Smooth muscle cell (in vitro differentiated cells): ENCODE measurements at regions not wholly inside any gene's neighbourhood (a gene's known extent, or its start where the extent isn't known, plus 50 kb on each side); places are given as distances from the start of the nearest gene placed in this dataset.

Experiments
- DNase-seq: peaks from one replicate; lab custom pipeline; 2025; ENCODE audit not compliant: unreplicated experiment; lab: John Stamatoyannopoulos, UW
- H2AFZ ChIP-seq: fragments of 200-600 bp; sonication (generic); 2 replicates; pipeline ENCODE4 v1.6.0; 2016; ENCODE audit warnings: antibody characterized with exemption, low read depth, mild to moderate bottlenecking
- H3F3A ChIP-seq: fragments of 200-600 bp; sonication (generic); 2 replicates; pipeline ENCODE4 v1.6.0; 2017; ENCODE audit warnings: antibody characterized with exemption, low read depth
- H3K27ac ChIP-seq: fragments of 200-600 bp; sonication (generic); 2 replicates; pipeline ENCODE4 v1.5.1; 2016; ENCODE audit warnings: low read depth, mild to moderate bottlenecking
- H3K27me3 ChIP-seq: fragments of 200-600 bp; sonication (generic); 2 replicates; pipeline ENCODE4 v1.6.1; 2016; ENCODE audit warnings: low read depth, mild to moderate bottlenecking
- H3K36me3 ChIP-seq: fragments of 200-600 bp; sonication (generic); 2 replicates; pipeline ENCODE4 v1.5.1; 2016; ENCODE audit warnings: low read depth
- H3K4me1 ChIP-seq: fragments of 200-600 bp; sonication (generic); 2 replicates; pipeline ENCODE4 v1.5.1; 2016; ENCODE audit warnings: low read depth
- H3K4me2 ChIP-seq: fragments of 200-600 bp; sonication (generic); 2 replicates; pipeline ENCODE4 v1.6.0; 2016; ENCODE audit warnings: mild to moderate bottlenecking
- H3K4me3 ChIP-seq: fragments of 200-600 bp; sonication (generic); 2 replicates; pipeline ENCODE4 v1.5.1; 2016; ENCODE audit warnings: mild to moderate bottlenecking
- H3K79me2 ChIP-seq: fragments of 200-600 bp; sonication (generic); 2 replicates; pipeline ENCODE4 v1.6.0; 2016; ENCODE audit warnings: low read depth, mild to moderate bottlenecking
- H3K9ac ChIP-seq: fragments of 200-600 bp; sonication (generic); 2 replicates; pipeline ENCODE4 v1.6.0; 2016; ENCODE audit warnings: low read depth
- H3K9me3 ChIP-seq: fragments of 200-600 bp; sonication (generic); replicated peaks from 2 replicates; pipeline ENCODE4 v1.5.1; 2016; ENCODE audit warnings: low read depth
- H4K20me1 ChIP-seq: fragments of 200-600 bp; sonication (generic); 2 replicates; pipeline ENCODE4 v1.6.0; 2016; ENCODE audit warnings: low read depth
- CTCF ChIP-seq: fragments of 200-600 bp; sonication (generic); IDR thresholded peaks from 2 replicates; pipeline ENCODE4 v1.5.1; 2017; ENCODE audit warnings: borderline replicate concordance, mild to moderate bottlenecking, antibody characterized with exemption; ENCODE audit not compliant: insufficient read depth, poor library complexity, severe bottlenecking
- WGBS: methylation state at CpG from one replicate; pipeline ENCODE4 v1.1.7; 2016; ENCODE audit warnings: low lambda C conversion rate; 5-methylcytosine and 5-hydroxymethylcytosine counted together

GRCh38 chr13:31440132-31440531, 240.4 kb downstream of the B3GLCT start:
- 96% methylated on average over 2 of the region's 2 CpGs for WGBS

GRCh38 chr13:31441800-31442510, 242.2 kb downstream of the B3GLCT start:
- Histone ChIP-seq H3K4me1 (no peaks in the 10 kb centered on the region), H2AFZ (no peak overlapping the region), H3K9me3 (no peaks in the 10 kb centered on the region), H3K27ac (no peak overlapping the region), H3F3A (no peaks in the 10 kb centered on the region), H3K9ac (no peak overlapping the region), H3K79me2 (no peaks in the 10 kb centered on the region), H3K4me3 (no peak overlapping the region), H3K36me3 (no peaks in the 10 kb centered on the region), H3K4me2 (no peak overlapping the region), H4K20me1 (no peaks in the 10 kb centered on the region), H3K27me3 (peaks cover 4% of the 10 kb centered on the region)
- 86% methylated on average over 9 of the region's 9 CpGs for WGBS
- no peak for DNase-seq
- no peak for TF ChIP-seq CTCF

More at GRCh38 chr13:31440132-31440531, 240.4 kb downstream of the B3GLCT start:
- H3K79me2 ChIP-seq: no peaks in the 10 kb centered on the region
- H3F3A ChIP-seq: no peaks in the 10 kb centered on the region
- no peaks in the 10 kb centered on the region for H3K9me3 ChIP-seq
- no peaks in the 10 kb centered on the region for H4K20me1 ChIP-seq
- no peaks in the 10 kb centered on the region for H3K36me3 ChIP-seq
- no peak for TF ChIP-seq CTCF
- H3K4me2 ChIP-seq: no peak overlapping the region
- no peak overlapping the region for H3K4me3 ChIP-seq
- H2AFZ ChIP-seq: no peak overlapping the region
- no peak overlapping the region for H3K27ac ChIP-seq
- no peak overlapping the region for H3K9ac ChIP-seq
- peaks cover 4% of the 10 kb centered on the region for H3K27me3 ChIP-seq
- DNase-seq: no peak
- H3K4me1 ChIP-seq: no peaks in the 10 kb centered on the region

GRCh38 chr13:31442571-31442970, 242.8 kb downstream of the B3GLCT start:
- H3K36me3 ChIP-seq: no peaks in the 10 kb centered on the region
- TF ChIP-seq CTCF: no peak
- H4K20me1 ChIP-seq: no peaks in the 10 kb centered on the region
- peaks cover 4% of the 10 kb centered on the region for H3K27me3 ChIP-seq
- no peak overlapping the region for H3K9ac ChIP-seq
- H3K79me2 ChIP-seq: no peaks in the 10 kb centered on the region
- no peak overlapping the region for H3K4me3 ChIP-seq
- no peak overlapping the region for H3K27ac ChIP-seq
- no peaks in the 10 kb centered on the region for H3K9me3 ChIP-seq
- H3K4me2 ChIP-seq: no peak overlapping the region
- WGBS: 86% methylated on average over 4 of the region's 4 CpGs
- no peaks in the 10 kb centered on the region for H3F3A ChIP-seq
- no peak overlapping the region for H2AFZ ChIP-seq
- DNase-seq: no peak
- no peaks in the 10 kb centered on the region for H3K4me1 ChIP-seq
